GM18505 (cell line): ENCODE measurements at regions not wholly inside any gene's neighbourhood (a gene's known extent, or its start where the extent isn't known, plus 50 kb on each side); places are given as distances from the start of the nearest gene placed in this dataset.

Experiments
- ATAC-seq: cut with Tn5 transposase; IDR thresholded peaks from one replicate; pipeline ENCODE4 v1.9.1; 2021; ENCODE audit not compliant: unreplicated experiment
- POLR2A ChIP-seq: IDR thresholded peaks from 4 replicates; pipeline ENCODE4 v1.6.1; 2011; ENCODE audit warnings: borderline replicate concordance; ENCODE audit not compliant: insufficient read depth, insufficient read length; ENCODE audit errors: extremely low read depth

DNA sequence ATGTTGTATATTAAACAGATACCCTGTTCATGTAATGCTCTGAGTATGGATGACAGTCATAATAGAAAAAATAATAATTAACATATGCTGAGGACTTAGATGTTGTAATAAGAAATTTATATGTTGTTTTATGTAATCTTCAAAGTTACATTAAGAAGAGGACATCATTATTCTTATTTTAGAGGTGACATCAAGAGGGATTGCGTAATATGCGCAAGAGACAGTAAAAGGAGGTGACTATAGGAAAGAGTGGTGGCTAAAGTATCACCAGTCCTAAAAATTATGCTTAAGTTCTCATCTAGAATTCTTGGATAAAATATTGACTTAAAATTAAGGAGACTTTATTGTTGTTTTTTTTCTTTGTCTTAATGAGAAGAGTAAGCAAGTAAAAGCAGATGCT lies 323.9 kb downstream of the KCNC2 start:
- no peak for ATAC-seq
- TF ChIP-seq POLR2A = no peak

DNA sequence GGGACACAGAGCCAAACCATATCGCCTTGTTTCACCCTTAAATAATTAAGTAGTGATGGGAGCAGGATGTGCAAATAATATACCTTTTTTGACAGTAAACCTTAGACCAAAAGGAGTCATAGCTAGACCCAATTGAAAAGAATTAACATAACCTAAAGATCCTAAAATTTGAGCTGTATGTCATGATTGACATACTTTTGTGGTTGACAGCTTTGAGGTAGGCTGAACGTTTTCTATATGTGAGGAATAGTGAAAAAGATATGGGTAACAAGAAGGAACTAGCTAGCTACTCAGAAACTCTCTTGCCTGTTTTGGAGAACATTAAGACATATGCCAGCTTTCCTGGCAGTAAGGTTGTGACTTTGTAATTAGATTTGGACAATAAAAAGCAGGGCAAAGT lies 320.6 kb downstream of the KCNC2 start:
- TF ChIP-seq POLR2A = no peak
- ATAC-seq = no peak

DNA sequence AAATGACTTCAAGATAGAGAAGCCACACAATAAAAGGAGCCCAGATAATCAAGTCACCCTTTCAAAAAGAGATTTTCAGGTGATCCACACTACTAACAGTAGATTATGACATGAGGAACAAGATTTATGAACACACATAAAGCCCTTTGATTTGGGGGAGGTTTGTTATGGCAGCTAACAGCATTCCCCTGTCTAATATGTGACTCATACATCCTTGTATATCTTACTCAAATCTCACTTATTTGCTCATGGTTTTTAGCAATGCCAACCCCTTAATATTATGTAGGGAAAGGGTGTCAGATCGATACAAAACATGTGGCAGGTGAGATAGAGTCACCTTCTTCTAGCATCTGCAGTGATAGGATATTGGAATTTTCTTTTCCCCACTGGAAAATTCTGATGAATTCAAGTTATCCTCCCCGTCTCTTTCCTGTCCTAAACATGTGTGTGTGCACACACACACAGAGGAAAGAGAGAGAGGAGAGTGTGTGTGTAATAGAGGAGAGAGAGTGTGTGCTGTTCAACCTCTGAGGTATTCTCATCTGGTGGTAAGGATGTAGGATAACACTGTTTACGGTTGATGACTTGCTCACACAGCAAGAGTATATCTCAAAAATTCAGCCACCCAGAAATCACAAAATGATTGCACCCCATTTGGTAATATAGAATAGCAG lies 319.9 kb downstream of the KCNC2 start:
- ATAC-seq = peak; percentile 66
- no peak for TF ChIP-seq POLR2A

DNA sequence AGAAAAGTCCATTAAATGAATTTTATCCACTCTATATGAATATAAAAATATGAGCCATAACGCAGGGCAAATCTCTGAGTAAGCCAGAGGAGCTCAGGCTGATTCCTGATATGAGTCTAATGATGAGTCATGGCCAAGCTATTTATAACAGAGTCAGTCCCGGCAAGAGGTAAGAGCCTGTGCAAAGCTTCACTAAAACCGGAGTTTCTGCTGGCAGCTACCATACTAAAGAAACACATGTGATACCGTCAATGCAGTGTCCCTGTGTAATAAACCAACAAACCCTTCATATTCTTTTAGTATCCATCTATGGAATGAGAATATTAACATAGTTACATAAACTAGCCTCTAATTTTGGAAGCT lies 319.4 kb downstream of the KCNC2 start:
- peak; percentile 96 for ATAC-seq
- TF ChIP-seq POLR2A = no peak

DNA sequence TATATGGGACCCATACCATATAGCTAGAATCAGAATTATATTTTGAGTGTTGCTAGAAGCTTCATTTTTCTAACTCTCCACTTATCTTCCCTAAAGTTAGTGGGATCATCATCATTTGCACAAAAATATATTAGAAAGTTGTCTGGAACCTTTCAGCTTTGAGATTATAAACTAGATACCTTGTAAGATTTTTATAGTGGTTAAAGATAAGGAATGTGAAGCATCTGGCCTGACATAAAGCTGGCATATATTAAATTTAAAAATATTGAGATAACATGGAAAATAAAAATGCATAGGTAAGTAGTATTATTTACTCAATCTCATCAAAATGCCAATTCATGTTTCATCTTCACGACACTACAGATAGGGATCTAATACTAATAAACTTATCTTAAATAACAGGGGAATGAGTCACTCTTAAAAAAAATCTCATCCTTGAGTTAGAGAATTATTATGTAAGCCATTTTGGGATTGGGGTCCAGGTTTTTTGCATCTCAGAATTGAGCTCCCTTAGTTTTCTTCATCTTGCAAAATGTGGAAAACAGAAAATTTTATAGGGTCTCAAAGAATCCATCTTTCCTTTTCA lies 318.5 kb downstream of the KCNC2 start:
- TF ChIP-seq POLR2A = no peak
- no peak for ATAC-seq

DNA sequence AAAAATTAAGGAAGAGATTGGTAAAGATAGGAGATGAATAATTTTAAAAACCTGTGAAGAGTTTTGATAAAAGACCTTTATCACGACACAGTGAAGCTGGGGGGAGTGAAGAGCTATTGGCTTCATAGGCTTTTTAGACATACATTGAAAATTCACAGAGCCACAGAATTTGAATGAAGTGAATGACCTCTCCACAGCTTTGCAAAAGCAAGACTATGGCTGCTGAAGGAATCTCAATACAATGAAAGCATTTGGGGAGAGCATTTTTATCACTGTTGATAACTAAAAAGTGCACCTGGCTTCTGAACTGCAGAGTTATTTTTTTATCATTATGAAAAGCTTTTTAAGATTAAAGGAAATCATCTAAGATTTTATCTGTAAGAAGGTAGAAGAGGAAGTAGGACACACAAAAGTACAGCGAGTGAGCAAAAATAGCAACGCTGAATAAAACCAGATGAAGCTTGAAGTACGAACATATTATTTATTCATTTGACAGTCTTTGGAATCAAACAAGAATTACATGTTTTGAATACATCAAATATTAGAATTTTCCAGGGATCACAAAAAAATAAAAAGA lies 317.5 kb downstream of the KCNC2 start:
- no peak for ATAC-seq
- no peak for TF ChIP-seq POLR2A

DNA sequence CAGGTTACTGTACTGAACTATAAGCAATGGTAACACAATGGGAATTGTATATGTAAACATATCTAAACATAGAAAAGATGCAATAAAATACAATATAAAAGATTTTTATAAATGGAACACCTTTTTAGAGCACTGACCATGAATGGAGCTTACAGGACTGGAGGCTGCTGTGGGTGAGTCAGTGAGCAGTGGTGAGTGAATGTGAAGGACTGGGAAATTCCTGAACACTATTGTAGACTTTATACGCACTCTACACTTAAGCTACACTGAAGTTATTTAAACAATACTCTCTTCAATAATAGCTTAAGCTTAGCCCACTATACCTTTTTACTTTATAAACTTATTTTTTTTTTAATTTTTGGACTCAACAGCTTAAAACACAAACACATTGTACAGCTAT lies 313.5 kb downstream of the KCNC2 start:
- no peak for TF ChIP-seq POLR2A
- ATAC-seq = no peak

DNA sequence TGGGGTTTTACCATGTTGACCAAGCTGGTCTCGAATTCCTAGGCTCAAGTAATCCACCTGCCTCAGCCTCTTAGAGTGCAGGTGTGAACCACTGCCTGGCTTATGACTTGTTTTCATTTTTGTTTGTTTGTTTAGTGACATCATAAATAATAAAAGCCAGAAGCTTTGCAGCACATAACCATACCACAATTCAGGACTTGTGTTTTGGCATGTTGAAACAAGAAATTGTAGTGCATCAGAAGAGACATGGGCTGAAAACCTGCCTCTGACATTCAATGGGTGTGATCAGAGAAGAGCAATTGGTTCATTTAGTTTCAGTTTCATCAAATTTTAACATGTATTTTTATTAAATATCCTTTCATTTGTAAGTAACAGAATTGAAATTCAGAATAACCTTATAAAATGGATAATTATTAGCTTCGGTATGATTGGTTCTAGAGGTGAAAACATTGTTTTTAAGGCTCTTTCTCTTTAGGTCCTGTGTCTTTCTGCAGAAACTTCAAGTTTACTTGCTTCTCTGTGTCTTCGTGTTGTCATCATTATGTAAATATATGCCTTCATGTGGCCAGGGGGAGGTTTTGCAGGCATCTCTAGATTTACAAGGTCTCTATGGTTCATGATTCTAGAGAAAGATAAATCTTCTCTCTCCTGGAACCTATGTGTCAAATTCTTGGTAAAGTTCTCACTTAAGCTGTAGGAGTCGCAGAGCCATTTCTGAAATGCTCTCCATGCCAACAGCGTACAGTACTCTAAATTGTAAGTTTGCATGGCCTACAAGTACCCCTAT lies 312.0 kb downstream of the KCNC2 start:
- no peak for TF ChIP-seq POLR2A

DNA sequence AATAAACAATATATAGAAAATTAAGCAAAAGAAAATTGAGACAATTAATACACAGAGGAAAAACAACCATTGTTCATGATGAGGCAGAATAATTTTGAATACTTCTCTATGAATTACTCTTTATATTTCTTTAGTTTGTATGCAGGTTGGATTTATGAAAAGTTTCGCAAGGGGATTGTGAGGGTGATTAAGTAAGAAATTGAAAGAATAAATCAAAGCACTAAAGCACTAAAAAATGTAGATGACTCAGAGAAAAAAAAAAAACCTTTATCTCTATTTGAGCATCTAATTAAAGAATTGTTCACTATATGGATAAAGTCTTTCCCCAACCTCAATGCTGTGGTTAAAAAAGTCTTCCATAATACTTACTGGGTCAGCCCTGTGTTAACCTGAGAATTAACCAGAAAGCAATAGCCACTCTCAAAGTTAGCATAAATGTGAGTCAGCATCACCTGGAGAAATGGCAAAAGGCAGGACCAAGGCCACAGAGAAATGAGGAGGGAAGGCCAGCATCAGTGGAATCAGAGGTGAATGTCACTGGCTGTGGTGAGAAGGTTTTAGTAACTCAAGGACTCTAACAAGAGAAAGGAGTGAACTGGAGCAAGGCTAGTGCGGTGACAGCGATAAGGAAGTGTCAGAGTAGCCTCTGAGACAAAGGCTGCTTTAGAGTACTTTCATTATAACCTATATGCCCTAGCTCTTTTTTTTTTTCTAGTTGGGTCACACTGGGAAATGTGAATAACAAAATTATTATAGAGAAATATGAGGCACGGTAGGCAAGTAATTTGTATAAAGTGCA lies 310.4 kb downstream of the KCNC2 start:
- ATAC-seq = no peak
- TF ChIP-seq POLR2A = no peak

More for the DNA sequence above, 312.0 kb downstream of the KCNC2 start:
- ATAC-seq = no peak

DNA sequence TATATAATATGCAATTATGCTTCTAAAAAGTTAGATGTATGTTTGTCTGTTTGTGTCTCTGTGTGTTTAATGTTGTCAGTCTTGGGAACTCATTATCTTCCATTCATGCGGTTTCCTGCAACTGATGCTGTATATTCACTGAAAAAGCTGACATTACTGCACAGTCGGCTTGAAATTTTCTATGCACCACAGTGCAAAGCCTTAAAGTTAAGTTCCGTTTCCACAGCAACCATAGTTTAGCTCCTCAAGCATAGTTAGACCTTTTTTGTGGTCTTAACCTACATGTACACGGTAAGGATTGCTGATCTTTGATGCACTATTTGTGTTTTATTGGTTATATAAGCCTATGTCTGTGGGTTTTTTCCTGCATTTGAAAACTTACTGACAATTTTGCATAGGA lies 309.4 kb downstream of the KCNC2 start:
- no peak for ATAC-seq
- TF ChIP-seq POLR2A = no peak

DNA sequence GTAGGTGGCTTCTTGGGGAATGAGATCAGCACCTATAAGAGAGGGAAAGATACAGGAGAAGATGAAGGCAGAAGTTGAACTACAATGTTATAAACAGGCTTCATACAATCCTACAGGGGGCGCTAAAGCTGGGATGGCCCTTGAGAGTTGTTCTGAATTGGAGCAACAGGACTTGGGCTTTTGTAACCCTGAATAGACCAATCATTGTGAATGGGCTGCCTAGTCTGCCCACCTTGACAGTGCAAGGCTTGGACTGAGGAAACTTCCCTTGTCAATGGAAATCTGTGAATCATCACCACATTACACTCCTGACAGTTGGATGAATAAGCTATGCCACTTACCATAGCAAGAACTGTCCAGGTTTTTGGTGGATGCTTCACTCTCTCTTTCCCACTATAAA lies 306.1 kb downstream of the KCNC2 start:
- ATAC-seq = no peak
- TF ChIP-seq POLR2A = no peak

DNA sequence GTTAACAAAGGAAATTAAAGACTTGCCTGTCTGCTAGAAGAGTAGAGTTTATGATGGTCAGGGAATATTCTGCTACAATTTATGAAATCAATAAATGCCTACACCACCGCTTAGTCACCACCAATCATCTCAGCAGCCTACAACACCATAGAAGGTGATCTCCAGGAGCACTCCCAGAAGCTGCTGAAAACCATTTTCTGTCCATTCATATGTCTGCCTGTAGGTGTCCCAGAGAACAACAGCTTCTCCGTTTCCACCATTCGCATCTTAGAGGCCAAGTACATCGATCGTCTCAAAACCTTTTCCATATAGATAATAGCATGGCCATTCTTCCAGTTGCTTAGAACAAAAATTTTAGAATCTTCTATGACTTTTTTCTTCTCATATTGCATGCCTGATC lies 303.4 kb downstream of the KCNC2 start:
- TF ChIP-seq POLR2A = no peak
- ATAC-seq = no peak

DNA sequence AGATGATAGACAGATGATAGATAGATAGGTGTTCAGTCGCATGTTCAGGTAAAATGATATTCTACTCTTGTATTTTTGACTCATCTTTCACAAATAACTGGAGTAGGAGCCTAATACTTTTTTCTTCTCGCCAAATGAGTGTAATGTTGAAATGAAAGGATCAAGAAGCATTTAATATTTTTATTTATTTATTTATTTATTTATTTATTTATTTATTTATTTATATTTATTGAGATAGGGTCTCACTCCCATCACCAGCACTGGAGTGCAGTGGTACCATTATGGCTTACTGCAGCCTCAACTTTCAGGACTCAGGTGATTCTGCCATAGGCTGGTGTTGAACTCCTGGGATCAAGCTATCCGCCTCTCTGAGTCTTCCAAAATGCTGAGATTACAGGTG lies 298.8 kb downstream of the KCNC2 start:
- TF ChIP-seq POLR2A = no peak
- ATAC-seq = no peak
